Osteocyte (in vitro differentiated cells): ENCODE measurements at regions not wholly inside any gene's neighbourhood (a gene's known extent, or its start where the extent isn't known, plus 50 kb on each side); places are given as distances from the start of the nearest gene placed in this dataset.
"Not testable (repeated sequence)": the region's sequence is repeated elsewhere in the genome, so short reads cannot be mapped to it uniquely, and the experiment has no call there.

ENCODE experiments used
- DNase-seq: peaks from one replicate; pipeline ENCODE4 v3.0.0; 2021; ENCODE audit warnings: mixed read lengths; ENCODE audit not compliant: unreplicated experiment; ENCODE audit errors: extremely low spot score
- H3K27ac Mint-ChIP-seq: one replicate; pipeline ENCODE4 v1.8.0; 2021; ENCODE audit warnings: mild to moderate bottlenecking, mixed read lengths; ENCODE audit not compliant: unreplicated experiment
- H3K27me3 Mint-ChIP-seq: one replicate; pipeline ENCODE4 v1.8.0; 2021; ENCODE audit warnings: mixed read lengths; ENCODE audit not compliant: unreplicated experiment
- H3K36me3 Mint-ChIP-seq: one replicate; pipeline ENCODE4 v1.8.0; 2021; ENCODE audit warnings: mixed read lengths; ENCODE audit not compliant: unreplicated experiment
- H3K4me1 Mint-ChIP-seq: one replicate; pipeline ENCODE4 v1.8.0; 2021; ENCODE audit warnings: mixed read lengths; ENCODE audit not compliant: unreplicated experiment
- H3K4me3 Mint-ChIP-seq: one replicate; pipeline ENCODE4 v1.8.0; 2021; ENCODE audit warnings: mild to moderate bottlenecking, moderate library complexity, mixed read lengths; ENCODE audit not compliant: unreplicated experiment
- H3K9me3 Mint-ChIP-seq: one replicate; pipeline ENCODE4 v1.8.0; 2021; ENCODE audit warnings: mixed read lengths; ENCODE audit not compliant: unreplicated experiment
- TF ChIP-seq, protein P1 (sequence below): fragments of 200-600 bp; sonication (generic); IDR thresholded peaks from 2 replicates; pipeline ENCODE4 v1.5.0; 2021; ENCODE audit warnings: antibody characterized with exemption, mild to moderate bottlenecking, moderate library complexity

DNA sequence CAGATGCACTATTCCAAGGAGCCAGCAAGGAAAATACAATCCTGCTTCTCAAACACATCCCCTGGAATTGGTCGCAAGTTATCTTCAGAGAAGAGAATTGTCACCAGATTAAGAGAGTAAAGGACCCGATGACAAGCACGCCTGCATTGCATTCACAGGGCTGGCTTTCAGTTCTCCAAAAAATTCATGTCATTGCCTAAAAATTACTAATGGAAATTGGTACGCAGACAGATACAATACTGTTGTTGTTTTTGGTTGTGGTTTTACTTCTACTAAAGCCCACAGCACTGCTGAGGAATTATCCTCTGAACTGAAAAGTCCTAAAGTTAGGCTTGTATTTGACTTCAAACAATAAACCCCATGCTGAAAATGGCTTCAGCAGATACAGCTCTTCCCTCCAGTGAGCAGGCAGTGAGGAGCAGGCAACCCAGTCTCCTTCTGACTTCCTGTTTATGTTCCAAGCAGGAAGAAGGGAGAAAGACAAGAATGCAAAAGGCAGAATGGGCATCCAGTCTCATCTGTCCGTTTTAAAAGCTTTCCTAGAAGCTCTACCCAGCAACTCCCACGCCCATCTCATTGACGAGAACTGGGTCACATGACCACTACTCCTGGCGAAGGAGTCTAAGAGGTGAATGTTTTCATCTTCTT is 80.6 kb upstream of the ZNF366 start:
- H3K36me3 Mint-ChIP-seq = no peaks in the 10 kb centered on the region
- H3K4me3 Mint-ChIP-seq = no peak overlapping the region
- no peaks in the 10 kb centered on the region for H3K27me3 Mint-ChIP-seq
- peak overlapping the region; percentile 76 for H3K27ac Mint-ChIP-seq
- no peak for DNase-seq
- H3K9me3 Mint-ChIP-seq = peaks cover 7% of the 10 kb centered on the region
- H3K4me1 Mint-ChIP-seq = peaks cover 39% of the 10 kb centered on the region
- TF ChIP-seq, protein P1, sequence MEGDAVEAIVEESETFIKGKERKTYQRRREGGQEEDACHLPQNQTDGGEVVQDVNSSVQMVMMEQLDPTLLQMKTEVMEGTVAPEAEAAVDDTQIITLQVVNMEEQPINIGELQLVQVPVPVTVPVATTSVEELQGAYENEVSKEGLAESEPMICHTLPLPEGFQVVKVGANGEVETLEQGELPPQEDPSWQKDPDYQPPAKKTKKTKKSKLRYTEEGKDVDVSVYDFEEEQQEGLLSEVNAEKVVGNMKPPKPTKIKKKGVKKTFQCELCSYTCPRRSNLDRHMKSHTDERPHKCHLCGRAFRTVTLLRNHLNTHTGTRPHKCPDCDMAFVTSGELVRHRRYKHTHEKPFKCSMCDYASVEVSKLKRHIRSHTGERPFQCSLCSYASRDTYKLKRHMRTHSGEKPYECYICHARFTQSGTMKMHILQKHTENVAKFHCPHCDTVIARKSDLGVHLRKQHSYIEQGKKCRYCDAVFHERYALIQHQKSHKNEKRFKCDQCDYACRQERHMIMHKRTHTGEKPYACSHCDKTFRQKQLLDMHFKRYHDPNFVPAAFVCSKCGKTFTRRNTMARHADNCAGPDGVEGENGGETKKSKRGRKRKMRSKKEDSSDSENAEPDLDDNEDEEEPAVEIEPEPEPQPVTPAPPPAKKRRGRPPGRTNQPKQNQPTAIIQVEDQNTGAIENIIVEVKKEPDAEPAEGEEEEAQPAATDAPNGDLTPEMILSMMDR = no peak

DNA sequence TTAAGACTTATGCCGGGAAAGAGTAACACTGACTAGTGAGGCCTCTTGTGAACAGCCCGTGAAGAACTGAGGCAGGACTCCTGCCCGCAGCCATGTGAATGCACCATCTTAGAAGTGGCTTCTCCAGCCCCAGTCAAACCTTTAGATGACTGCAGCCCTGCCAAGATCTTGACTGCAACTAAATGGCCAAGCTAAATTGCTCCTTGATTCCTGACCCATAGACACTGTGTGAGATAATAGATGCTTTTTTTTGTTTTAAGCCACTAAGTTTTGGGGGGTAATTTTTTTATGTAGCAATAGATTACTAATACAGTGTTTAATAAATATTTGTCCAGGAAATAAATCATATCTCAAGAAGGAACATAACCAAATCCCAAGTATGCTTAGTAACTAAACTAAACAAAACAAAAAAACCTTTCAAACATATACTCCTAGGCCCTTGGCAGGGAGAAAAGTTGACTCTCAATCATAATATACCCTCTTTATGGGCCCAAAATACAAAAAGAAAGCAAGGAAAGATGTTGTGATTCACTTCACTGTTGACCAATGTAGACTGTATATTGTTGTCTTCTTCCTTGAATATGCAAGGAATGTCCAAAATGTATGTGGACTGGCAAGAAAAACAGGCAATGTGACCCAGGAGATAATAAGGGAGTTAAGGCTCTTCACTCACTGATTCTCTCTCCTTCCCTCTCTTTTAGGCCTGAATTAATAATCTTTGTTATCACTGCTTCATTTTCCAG is 79.7 kb upstream of the ZNF366 start:
- Mint-ChIP-seq H3K4me1 (peaks cover 39% of the 10 kb centered on the region), H3K36me3 (peaks cover 2% of the 10 kb centered on the region), H3K4me3 (no peak overlapping the region), H3K9me3 (peaks cover 10% of the 10 kb centered on the region), H3K27ac (peak overlapping the region; percentile 76), H3K27me3 (no peaks in the 10 kb centered on the region)
- TF ChIP-seq, protein P1 = no peak
- DNase-seq = no peak

DNA sequence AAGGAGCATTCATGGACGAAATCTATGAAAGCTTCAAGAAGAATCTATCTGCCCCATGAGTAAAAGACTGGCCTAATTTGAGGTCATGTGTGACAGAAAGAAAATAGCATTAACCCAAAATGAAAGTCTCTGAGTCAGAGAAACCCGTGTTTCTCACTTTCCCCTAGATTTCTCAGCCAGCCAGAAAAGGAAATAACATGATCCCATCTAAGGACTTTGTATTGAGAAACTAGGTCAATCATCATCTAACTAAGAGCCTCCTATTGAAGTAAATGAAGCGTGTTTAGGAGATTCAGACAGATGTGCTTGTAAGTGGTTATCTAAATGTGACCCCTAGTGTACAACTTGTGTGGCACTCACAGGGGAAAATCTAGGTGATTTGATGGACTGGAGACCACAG is 77.3 kb upstream of the ZNF366 start:
- Mint-ChIP-seq H3K9me3 (peaks cover 16% of the 10 kb centered on the region), H3K27me3 (no peaks in the 10 kb centered on the region), H3K4me1 (peaks cover 33% of the 10 kb centered on the region), H3K4me3 (no peak overlapping the region), H3K36me3 (peaks cover 2% of the 10 kb centered on the region), H3K27ac (no peak overlapping the region)
- DNase-seq = no peak
- TF ChIP-seq, protein P1 = no peak

DNA sequence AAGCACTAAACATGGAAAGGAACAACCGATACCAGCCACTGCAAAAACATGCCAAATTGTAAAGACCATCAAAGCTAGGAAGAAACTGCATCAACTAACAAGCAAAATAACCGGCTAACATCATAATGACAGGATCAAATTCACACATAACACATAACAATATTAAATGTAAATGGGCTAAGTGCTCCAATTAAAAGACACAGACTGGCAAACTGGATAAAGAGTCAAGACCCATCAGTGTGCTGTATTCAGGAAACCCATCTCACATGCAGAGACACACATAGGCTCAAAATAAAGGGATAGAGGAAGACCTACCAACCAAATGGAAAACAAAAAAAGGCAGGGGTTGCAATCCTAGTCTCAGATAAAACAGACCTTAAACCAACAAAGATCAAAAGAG is 72.1 kb upstream of the ZNF366 start:
- H3K9me3 Mint-ChIP-seq = peaks cover 23% of the 10 kb centered on the region
- H3K27ac Mint-ChIP-seq, H3K27me3 Mint-ChIP-seq, H3K36me3 Mint-ChIP-seq, DNase-seq, H3K4me1 Mint-ChIP-seq, H3K4me3 Mint-ChIP-seq: not testable (repeated sequence)

DNA sequence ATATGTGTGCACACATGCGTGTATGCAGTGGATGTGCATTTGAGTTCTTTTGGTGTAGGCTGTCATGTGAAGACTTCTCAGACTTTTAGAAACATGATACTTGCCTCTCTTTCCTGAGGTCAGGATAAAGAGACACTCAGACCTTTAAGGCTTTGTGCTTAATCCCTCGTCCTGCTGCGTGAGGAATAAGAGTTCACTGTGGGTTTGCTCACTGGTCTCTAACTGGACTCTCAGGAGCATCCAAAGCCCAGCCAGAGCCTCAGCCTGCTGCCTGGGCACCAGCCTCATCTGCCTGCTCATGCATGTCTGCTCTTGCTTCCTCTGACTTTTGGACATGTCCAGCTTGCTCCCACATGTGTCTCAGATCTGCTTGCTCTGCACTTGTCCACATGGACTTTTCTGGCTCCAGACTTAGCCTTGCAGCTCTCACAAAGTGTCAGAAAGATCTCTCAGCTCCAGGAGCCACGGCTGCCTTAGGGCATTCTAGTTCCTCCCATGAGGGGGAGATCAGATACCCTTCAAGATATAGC is 65.1 kb upstream of the ZNF366 start:
- peaks cover 3% of the 10 kb centered on the region for H3K36me3 Mint-ChIP-seq
- H3K27me3 Mint-ChIP-seq = no peaks in the 10 kb centered on the region
- H3K9me3 Mint-ChIP-seq = peaks cover 5% of the 10 kb centered on the region
- TF ChIP-seq, protein P1 = no peak
- DNase-seq = no peak
- H3K4me1 Mint-ChIP-seq = no peaks in the 10 kb centered on the region
- no peak overlapping the region for H3K4me3 Mint-ChIP-seq
- H3K27ac Mint-ChIP-seq = no peak overlapping the region
